NCI-H2227 treated with DMSO at 0.1 percent for 48 hours (cell line): ENCODE measurements at regions not wholly inside any gene's neighbourhood (a gene's known extent, or its start where the extent isn't known, plus 50 kb on each side); places are given as distances from the start of the nearest gene placed in this dataset.

Experiments used
- DNase-seq: peaks from one replicate; lab custom pipeline; 2025; lab: John Stamatoyannopoulos, UW

GRCh38 chr10:100612601-100613595 is 77.2 kb downstream of the HIF1AN start:
- no peak for DNase-seq

GRCh38 chr10:100613846-100614245 is 78.1 kb downstream of the HIF1AN start:
- DNase-seq, result no peak

GRCh38 chr10:100614429-100615095 is 78.8 kb downstream of the HIF1AN start:
- no peak for DNase-seq

- no peak for DNase-seq
Measured at GRCh38 chr10:100615241-100615640, 79.5 kb downstream of the HIF1AN start.

GRCh38 chr10:100615908-100616307 is 80.2 kb downstream of the HIF1AN start:
- no peak for DNase-seq

GRCh38 chr10:100618091-100618615 is 82.4 kb downstream of the HIF1AN start:
- no peak for DNase-seq

- no peak for DNase-seq
Measured at GRCh38 chr10:100618632-100619255, 83.0 kb downstream of the HIF1AN start.

GRCh38 chr10:100620087-100620835 is 84.5 kb downstream of the HIF1AN start:
- no peak for DNase-seq

- DNase-seq, result peak; percentile 6
Measured at GRCh38 chr10:100621360-100622205, 85.8 kb downstream of the HIF1AN start.

GRCh38 chr10:100622946-100623345 is 87.2 kb downstream of the HIF1AN start:
- DNase-seq, result no peak

- no peak for DNase-seq
Measured at GRCh38 chr10:100623521-100624230, 87.9 kb downstream of the HIF1AN start.

- DNase-seq, result no peak
Measured at GRCh38 chr10:100624298-100624697, 88.6 kb downstream of the HIF1AN start.

GRCh38 chr10:100625816-100626215 is 90.1 kb downstream of the HIF1AN start:
- no peak for DNase-seq

GRCh38 chr10:100628061-100628460 is 92.3 kb downstream of the HIF1AN start:
- no peak for DNase-seq

- no peak for DNase-seq
Measured at GRCh38 chr10:100631192-100631591, 95.4 kb downstream of the HIF1AN start.

GRCh38 chr10:100632027-100632426 is 96.3 kb downstream of the HIF1AN start:
- no peak for DNase-seq

- no peak for DNase-seq
Measured at GRCh38 chr10:100634034-100634433, 98.3 kb downstream of the HIF1AN start.

- no peak for DNase-seq
Measured at GRCh38 chr10:100636848-100637553, 101.3 kb downstream of the HIF1AN start.

GRCh38 chr10:100637785-100638184 is 102.0 kb downstream of the HIF1AN start:
- DNase-seq, result no peak
